NCI-H2029 treated with DMSO at 0.1 percent for 48 hours (cell line): ENCODE measurements at regions not wholly inside any gene's neighbourhood (a gene's known extent, or its start where the extent isn't known, plus 50 kb on each side); places are given as distances from the start of the nearest gene placed in this dataset.
A peak's percentile ranks its signal among the peaks of the same experiment; 100 is the strongest.

Source experiments
- DNase-seq: peaks from one replicate; lab custom pipeline; 2025; lab: John Stamatoyannopoulos, UW

DNA sequence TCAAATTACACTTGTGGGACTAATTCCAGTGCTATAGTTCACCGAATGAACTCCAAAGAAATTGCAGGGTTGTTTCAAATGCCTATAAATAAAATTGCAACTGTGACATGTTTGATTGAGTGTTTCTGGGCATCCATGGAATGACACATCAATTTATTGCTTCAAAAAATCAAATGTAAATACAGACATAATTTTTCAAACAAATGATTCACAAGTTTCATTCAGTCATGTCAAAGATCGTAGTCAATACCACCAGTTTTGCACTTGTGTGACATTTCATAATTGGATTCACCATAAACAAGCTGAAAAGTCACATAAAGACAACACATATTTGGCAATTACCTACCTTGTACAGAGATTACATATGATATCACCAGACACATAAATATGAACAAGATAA, 350.8 kb downstream of the CDH2 start:
- no peak for DNase-seq

DNA sequence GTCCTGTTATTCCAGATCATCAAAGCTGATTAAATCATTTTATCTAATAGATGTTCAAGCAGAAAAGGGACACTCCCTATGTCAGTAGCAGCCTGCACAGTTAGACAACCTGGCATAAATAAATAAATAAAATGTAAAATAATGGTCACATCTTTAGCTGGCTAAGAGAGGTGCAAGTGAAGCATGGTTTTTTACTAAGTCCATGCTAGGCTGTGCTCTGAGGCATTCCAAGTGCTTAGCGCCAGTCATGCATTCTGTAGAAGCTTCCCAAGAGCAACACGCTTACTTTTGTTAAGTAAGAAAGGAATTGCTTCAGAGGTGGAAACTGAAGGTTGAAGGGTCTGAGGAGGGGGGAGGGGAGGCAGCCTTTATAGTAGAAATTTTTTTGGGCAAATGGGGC, 351.2 kb downstream of the CDH2 start:
- DNase-seq, result no peak

DNA sequence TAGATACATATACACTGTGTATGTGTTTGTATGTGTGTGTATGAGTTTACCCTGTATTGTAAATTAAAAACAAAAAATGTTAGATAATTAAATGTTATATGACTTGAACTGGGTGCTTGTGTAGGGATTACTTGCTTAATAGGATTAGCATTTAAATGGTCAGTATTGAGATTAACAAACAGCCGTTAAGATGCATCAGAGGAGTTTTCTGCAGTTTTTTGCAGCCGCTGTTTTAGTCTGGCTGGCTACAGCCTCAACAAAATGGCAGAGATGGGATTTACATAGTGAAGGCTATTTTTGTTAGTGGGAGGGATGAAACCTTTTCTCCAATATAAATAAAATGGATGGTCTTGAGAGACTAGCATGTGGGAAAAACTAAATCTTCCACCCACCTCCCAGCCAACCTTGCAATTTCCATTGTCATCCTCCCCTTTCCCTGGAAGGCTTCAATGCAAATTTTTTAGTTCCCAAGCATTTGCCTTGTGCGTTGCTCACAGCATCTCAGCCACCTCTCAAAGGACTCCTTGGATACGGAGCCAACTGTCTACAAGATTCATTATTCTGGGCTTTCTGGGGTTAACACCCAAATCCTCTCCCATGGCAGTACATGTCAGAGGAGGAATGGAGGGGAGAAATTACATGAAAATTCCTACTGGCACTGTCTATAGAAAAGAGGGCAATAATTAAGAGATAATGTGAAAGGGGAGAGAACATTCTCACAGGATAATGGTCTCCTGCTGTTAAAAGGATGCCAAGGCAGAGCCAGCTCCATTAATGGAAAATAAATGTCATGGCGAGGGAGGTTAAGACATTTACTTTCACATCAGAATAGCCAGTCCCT, 351.9 kb downstream of the CDH2 start:
- no peak for DNase-seq

DNA sequence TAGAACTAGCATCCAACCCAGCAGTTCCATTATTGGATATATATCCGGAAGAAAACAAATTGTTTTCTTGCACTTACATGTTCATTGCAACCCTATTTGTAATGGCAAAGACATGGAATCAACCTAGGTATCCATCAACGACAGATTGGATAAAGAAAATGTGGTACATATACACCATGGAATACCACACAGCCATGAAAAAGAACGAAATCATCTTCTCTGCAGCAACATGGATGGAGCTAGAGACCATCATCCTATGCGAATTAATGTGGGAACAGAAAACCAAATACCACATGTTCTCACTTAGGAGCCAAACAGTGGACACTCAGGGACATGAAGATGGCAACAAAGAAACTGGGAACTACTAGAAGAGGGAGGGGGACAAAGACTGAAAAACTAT, 352.7 kb downstream of the CDH2 start:
- no peak for DNase-seq

DNA sequence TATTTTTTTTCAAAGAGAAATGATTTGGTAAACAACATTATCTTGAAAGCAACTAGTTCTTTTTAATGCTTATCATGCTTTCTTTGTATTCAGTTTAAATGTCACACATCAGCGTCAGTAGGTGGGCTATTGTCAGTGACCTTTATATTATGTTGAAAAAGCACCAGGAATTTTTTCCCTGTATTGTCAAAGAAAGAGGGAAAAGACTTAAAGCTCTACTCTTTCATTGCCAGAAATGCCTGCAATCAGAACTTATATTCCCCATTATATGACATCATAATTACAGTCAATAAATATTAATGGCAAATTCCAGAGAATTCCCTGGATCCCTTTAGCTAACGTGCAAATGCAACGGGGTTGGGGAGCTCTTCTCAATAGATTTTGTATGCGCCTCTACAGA, 353.9 kb downstream of the CDH2 start:
- DNase-seq, result no peak

DNA sequence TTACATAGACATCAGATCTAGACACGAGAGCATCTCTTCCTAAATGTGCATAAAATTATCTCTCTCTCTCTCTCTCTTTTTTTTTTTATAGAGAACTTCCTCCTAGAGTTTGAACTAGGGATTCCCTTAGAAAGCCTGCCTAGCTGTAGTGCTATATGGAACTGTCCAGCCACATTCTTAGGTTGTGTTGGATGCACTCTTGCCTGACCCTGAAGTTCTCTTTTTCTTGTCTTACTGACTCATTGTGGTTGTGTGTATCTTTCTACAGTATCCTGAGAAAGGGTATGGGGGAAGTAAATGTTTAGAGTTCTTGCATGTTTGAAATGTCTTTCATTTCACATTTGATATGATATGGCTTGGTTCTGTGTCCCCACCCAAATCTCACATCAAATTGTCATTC, 368.2 kb downstream of the CDH2 start:
- no peak for DNase-seq

DNA sequence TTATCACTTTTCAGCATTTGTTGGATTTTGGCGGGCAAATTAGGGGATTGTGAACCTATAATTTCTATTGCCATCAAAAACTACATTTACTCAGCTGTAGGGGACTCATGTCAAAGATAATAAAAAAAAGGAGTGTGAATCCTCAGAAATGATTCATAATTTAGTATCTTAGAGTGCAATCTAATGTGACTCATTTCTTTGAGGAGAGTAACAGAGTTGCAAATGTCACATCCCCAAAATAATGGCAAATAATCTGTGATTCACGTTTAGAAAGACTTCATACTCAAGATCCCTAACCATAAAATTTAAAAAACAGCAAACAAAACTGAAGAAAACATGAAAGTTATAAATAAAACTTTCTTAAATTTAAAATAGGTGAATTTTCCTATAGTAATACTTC, 373.0 kb downstream of the CDH2 start:
- DNase-seq, result no peak

DNA sequence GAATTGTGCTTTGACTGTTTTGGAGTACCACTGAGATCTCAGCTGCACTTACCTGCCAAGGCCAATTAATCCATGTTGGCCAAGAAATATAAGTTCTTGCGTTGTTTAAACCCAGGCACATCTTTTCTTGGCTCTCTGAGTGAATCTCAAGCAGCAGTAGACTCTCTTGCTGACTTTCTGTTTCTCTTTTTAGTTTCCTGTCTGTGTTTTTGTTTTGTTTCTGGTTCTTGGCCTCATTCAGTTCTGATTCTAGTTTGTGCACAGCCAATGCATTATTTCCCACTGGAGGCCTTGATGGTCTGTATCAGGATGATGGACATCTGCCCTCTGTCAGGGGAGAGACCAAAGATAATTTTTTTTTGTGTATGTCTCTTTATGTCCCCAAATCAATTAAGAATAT, 379.4 kb downstream of the CDH2 start:
- DNase-seq, result no peak

DNA sequence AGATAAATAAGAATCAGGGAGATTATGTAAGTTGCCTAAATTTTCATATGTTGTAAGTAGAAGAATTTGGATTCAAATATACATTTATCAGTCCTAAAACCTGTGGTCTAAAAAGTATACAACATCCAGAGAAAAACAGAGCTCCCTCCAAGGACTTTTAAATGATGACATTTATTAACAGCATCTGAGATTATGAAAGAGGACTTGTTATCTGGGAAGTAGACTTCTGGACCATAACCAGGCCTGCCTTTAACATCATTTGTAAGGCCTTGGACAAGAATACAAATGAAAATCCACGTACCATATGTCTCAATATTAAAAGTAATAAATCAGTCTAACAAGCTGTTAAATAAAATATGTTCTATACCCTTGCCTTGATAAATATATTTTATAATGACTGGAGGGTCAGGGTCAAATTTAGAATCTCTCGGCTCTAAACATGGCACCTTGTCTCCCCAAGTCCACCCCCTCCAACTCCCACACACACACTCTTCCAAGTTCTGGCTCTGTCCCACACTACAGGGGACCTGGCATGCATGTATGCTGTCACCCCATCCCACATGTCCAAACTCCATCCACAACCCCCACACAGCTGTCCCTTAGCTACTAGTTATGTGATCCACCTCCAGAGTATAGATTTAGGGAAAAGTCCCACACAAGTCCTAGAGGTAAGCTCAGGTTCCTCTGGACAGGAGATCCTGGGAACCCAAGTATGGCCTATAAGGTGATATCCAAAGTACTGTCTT, 382.6 kb downstream of the CDH2 start:
- DNase-seq, result no peak

DNA sequence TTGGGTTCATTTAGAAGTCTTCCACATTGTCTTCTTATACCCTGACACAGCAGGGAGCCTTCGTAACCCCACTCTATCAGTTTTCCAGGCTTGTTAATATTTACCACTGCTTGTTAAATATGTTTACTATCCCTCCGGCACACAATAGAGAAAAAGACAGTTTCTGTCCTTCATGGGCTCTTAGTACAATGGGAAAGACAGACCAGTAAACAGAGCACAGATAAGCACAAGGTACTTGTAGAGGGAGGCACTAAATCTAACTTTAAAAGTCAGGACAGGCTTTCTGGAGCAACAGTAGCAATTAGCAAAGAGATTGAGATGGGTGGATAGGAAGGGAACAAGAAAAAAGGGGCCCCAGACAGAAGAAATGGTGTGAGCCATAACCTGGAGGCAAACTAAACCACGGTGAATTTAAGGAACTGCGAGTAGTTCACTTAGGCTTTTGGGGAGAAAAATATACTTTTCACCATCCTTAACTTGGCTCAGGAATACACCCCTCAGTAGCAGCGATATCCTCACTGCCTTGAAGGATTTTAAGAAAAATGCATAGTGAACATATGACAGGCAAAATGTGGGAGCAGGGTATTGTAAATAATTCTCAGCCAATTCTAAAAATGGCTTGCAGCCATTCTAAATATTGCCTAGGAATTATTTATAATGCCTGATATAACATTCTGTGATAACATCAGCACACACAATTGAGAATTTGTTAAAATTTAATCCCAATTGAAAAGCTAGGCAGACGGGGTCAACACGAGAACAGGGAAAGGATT, 383.7 kb downstream of the CDH2 start:
- no peak for DNase-seq

DNA sequence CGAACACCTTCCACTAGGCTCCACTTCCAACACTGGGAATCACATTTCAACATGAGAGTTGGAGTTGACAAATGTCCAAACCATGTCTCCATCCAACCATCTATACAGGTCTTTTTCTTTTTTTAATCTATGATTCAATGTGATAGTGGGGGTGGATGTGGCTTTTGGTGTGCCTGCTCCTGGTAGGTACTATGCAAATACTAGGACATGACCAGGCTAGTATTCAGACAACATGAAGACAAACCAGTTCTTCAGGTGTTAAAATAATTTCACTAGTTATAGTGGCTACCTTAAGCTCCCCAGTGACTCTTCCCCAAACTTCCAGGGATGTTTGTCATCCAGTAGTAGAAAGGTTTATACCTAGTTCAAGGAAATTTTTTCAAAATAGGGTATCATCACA, 387.5 kb downstream of the CDH2 start:
- DNase-seq, result peak; percentile 2

DNA sequence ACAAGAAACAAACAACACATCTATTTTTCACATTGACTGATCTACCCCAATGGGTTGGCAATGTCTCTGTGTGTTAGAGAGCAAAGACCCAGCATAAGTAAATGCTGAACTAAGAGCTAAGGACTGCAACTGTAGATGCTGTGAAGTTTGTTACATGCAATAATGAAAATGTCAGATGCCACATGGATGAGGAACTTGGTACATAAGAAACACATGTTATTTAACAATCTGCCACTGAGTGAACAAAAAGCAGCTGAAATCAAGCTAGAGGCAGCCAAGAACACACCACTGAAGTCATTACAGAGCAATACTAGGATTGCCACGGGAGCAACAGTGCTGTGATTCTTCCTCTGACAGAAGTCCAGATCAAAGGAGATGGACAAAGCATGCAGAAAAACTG, 389.4 kb downstream of the CDH2 start:
- no peak for DNase-seq

DNA sequence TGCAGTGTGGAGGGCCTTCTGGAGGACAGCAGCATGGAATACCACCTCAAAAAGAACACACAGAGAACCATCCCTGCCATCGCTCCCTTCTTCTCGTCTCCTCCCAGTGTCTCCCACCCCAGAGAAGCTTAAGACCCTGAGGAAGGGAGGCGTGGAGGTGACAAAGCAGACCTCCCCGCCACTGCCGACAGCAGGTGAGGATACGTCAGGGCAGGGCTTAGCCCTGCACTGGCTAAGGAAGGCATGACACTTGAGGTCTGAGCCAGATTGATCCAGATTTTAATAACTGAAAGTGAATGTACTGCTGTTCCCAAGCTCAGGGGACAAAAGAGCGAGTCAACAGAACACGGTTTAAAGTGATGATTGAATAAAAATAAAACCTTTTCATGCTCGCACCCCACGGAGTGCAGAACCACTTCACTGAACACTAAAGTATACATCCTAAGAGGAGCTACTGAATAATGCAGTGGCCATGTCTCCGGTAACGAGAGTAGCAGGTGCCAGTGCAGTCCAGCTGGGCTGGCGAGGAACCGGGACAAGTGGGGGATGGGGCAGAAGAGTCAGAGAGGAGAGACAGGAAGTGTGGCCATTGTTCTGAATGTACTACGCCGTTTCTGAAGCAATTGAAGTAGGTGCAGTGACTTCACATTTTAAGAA, 391.0 kb downstream of the CDH2 start:
- DNase-seq, result peak; percentile 90

DNA sequence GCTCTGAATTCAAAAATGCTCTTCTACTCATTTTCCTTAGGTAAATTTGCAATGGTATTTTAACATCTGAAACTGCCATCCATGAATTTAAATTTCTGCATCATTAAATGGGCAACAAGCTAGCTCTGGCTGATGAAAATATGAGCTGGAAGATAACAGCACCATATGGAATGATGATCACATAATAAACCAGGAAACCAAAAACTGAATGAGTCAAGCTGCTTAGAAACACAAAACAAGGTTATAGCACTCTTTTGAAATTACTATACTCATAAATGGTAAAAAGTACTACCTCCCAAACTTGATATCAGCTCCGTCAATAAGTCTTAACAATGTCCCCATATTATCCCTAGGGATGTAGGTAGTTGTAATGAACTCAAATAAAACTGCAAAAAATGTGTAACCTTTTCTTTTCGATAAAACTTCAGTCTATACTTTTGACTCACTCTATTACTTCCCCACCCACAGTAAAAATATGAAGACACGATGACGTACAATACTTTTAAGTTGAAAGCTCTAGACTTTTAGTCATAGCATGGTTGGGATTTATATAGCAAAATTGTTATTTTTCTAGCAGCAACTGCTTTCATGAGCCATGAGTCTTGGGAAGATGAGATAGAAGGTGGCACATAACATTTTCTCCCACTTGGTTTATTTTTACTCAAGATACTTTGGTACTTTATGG, 396.7 kb downstream of the CDH2 start:
- no peak for DNase-seq

DNA sequence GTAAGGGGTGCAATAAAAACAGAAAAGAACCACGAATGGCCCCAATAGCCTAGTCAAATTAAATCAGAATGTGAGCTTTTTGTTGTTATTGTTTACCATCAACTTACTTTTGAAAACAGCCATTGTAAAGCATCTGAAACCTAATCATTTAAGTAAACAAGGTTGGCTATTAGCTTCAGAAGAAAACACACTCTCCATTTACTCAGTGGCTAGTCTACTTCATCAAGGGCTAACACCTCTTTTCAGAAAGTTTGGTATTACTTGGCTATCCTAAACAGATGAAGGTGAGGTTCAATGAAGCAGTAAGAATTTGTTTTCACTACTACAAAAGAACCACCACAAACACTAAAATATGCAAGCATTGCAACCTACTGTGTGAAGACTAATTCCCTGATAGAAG, 398.0 kb downstream of the CDH2 start:
- no peak for DNase-seq

DNA sequence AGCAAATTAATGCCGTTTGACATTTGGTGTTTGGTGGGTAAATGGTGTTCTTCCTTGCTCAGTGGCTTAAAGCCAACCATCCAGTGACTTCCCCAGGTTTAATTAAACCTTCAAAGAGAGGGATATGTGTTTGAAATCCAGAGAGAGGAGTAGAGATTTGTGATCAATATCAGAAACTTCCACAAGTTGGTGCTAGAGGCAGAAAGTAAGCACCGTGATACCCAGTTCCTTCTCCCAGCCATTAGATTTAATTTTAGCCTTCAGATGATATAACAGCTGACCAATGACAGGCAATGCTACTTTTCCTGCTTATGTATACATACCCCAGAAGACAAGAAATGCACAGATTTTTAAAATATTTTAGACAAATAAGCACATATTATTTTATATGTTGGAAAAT, 398.5 kb downstream of the CDH2 start:
- no peak for DNase-seq

DNA sequence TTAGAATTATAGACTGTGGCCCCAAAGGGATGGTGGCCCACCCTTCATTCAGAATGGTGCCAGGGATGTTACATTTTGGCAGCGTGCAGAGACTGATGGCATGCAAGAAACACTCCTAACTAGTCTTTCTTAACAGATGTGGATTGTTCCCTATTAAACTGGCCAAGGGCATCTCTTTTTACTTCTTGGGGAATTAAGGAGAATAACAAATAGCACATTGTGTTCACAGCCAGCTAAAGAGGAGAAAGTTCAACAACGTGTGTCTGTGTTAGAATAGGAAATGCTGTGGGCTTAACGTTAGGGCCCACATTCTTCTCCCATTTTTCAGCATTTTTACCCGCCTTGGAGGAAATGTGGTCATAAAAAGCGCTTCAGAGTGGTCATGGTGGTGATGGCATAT, 404.8 kb downstream of the CDH2 start:
- no peak for DNase-seq

DNA sequence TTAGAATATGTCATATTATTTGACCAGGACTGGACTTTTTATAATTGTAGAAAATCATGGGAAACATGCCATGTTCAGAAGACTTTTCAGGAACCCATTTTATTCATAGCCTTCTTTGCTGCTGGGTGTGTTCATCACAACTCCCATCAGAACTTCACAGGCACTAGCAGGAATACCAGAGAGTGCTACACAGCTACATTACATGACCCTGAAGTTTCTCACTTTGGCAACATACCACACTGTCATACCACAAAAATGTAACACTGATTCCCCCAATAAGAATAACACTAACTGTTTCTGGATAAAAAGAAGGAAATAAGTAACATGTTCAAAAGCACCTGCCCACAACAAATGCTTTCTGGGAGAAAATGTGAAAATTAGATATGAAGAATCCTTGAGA, 405.4 kb downstream of the CDH2 start:
- DNase-seq, result no peak

DNA sequence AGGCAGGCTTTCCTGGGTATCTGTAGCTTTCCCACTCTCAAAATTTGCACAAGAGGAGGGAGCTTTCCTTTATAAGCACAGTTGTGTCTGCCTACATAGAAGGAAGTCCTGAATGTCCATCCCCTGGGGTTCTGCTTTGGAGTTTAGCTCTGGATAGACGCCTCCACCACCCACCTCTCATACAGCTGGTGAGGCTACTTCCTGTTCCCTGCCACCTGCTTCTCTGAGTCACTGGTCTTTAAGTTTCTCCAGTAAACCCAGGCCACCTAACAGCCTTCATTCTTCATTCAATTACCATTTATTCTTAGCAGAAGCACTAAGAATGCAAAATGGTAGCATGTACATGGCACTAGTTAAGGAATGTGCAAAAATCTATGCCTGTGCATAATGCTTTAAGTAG, 407.8 kb downstream of the CDH2 start:
- DNase-seq, result no peak

DNA sequence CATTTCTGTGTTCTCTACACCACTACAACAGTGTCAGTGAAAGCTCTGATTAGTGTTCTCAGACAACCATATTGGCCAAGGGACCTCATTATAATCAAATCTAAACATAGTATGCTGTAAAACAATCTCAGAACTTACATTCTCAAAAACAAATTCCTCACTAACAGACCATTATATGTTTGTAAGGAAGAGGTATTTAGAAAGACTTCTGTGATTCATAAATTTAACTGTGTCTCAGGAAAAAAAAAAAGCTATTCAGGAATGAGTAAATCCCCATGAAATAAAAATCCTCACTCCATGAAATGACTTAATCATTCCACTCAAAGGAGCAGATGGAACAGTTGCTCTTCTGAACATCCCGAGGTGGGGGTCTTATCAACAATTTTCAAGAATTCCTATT, 413.0 kb downstream of the CDH2 start:
- DNase-seq, result no peak

DNA sequence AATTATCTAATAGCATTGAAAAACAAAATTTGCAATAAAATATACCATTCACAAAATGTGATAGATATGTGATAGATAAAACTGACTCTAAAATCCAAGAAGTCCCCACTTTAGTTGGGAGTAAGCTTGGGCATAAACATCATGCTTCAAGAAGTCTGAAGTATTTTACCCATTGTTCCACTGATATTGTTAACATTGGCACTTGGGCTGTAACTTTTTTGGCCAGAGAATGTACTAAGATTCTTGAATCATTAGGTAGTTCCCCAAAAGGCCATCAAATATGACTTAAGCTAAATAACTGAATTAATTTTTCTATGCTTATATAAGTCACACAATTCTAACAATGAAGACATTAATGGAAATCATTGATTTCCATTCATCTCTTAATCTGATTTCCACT, 413.6 kb downstream of the CDH2 start:
- DNase-seq, result no peak

DNA sequence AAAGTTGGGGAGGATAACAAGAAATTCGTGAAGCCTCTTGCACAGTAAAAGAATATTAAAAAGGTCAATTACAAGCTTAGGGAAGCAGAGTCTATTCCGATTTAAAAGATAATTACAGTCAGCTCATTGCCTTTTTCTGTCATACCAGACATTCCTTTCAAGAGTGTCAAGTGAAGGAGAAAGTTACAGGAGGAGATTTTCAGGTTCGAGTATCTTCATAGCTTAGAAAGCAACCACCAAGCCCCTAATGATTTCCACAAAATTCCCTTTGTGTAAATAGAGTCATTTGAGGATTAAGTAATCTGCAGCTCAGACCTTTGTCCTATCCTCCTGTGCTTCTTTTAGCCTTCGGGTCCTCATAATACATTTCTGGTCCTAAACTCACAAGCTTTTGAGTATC, 414.9 kb downstream of the CDH2 start:
- no peak for DNase-seq
